ENCODE measurements at regions not wholly inside any gene's neighbourhood (a gene's known extent, or its start where the extent isn't known, plus 50 kb on each side); places are given as distances from the start of the nearest gene placed in this dataset.
A peak's percentile ranks its signal among the peaks of the same experiment; 100 is the strongest.
"Not testable (repeated sequence)": the region's sequence is repeated elsewhere in the genome, so short reads cannot be mapped to it uniquely, and the experiment has no call there.

DNA sequence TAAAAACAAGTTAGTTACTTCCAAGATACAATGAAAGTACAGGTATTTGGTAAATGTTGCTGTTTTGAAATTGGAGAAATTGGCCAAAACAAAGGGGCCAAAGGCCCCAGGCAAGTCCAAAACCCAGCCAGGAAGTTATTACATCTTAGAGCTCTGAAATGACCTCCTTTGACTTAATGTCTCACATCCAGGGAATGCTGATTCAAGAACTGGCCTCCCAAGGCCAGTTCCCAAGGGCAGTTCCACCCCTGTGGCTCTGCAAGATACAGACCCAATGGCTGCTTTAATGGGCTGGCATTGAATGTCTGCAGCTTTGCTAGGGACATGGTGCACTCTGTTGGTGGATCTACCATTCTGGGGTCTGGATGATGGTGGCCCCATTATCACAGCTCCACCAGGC lies 217.3 kb upstream of the FKBP1C start:
- Histone ChIP-seq H3K9me3 (no peaks in the 10 kb centered on the region), H3K4me1 (no peaks in the 10 kb centered on the region; the same call in 2 of the 3 replicates), H3K27ac (no peak overlapping the region), H3K4me3 (no peak overlapping the region), H3K4me2 (no peak overlapping the region)
- DNase-seq (ENCODE audit: low read depth in 1 of 2, low spot score in 1 of 2) (no peak), ATAC-seq (no peak), FAIRE-seq (no peak)
- no peak for TF ChIP-seq ZC3H11A (IDR thresholded peaks at IDR 0.05)
- no peak for TF ChIP-seq SMC3 (IDR thresholded peaks at IDR 0.05)
- no peak for TF ChIP-seq GATA3 (IDR thresholded peaks at IDR 0.05; ENCODE audit: borderline replicate concordance)
- no peak for TF ChIP-seq RFX5 (IDR thresholded peaks at IDR 0.05)
- TF ChIP-seq EHMT2 (IDR thresholded peaks at IDR 0.05; ENCODE audit: low read depth) = no peak
- TF ChIP-seq ATOH8 (CRISPR knock-in tag; IDR thresholded peaks at IDR 0.05; ENCODE audit: low read depth) = no peak
- no peak for TF ChIP-seq FOSB (CRISPR knock-in tag; IDR thresholded peaks at IDR 0.05)
- TF ChIP-seq, protein P1, sequence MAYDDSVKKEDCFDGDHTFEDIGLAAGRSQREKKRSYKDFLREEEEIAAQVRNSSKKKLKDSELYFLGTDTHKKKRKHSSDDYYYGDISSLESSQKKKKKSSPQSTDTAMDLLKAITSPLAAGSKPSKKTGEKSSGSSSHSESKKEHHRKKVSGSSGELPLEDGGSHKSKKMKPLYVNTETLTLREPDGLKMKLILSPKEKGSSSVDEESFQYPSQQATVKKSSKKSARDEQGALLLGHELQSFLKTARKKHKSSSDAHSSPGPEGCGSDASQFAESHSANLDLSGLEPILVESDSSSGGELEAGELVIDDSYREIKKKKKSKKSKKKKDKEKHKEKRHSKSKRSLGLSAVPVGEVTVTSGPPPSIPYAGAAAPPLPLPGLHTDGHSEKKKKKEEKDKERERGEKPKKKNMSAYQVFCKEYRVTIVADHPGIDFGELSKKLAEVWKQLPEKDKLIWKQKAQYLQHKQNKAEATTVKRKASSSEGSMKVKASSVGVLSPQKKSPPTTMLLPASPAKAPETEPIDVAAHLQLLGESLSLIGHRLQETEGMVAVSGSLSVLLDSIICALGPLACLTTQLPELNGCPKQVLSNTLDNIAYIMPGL (CRISPR knock-in tag; IDR thresholded peaks at IDR 0.05; ENCODE audit: borderline replicate concordance) = no peak
- no peak for TF ChIP-seq FOSL2 (IDR thresholded peaks at IDR 0.05)
- TF ChIP-seq FOSL2 (CRISPR knock-in tag; IDR thresholded peaks at IDR 0.05) = no peak
- no peak for TF ChIP-seq CBX2 (IDR thresholded peaks at IDR 0.05; ENCODE audit: borderline replicate concordance, low read depth)
- TF ChIP-seq KDM5A (IDR thresholded peaks at IDR 0.05) = no peak
- TF ChIP-seq, protein P2, sequence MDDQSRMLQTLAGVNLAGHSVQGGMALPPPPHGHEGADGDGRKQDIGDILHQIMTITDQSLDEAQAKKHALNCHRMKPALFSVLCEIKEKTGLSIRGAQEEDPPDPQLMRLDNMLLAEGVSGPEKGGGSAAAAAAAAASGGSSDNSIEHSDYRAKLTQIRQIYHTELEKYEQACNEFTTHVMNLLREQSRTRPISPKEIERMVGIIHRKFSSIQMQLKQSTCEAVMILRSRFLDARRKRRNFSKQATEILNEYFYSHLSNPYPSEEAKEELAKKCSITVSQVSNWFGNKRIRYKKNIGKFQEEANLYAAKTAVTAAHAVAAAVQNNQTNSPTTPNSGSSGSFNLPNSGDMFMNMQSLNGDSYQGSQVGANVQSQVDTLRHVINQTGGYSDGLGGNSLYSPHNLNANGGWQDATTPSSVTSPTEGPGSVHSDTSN (IDR thresholded peaks at IDR 0.05) = no peak
- TF ChIP-seq MAZ (IDR thresholded peaks at IDR 0.05; ENCODE audit: borderline replicate concordance, low read depth, low read length) = no peak
- TF ChIP-seq HOXB5 (CRISPR knock-in tag; IDR thresholded peaks at IDR 0.05) = no peak
- no peak for TF ChIP-seq PHF8 (IDR thresholded peaks at IDR 0.05; ENCODE audit: borderline replicate concordance, low read depth)
- TF ChIP-seq HES2 (IDR thresholded peaks at IDR 0.05) = no peak
- TF ChIP-seq EHF (CRISPR knock-in tag; IDR thresholded peaks at IDR 0.05) = no peak
- no peak for TF ChIP-seq KDM1A (IDR thresholded peaks at IDR 0.05; ENCODE audit: low read depth)
- no peak for TF ChIP-seq TP53 (CRISPR knock-in tag; IDR thresholded peaks at IDR 0.05)
- no peak for TF ChIP-seq NR3C1 (IDR thresholded peaks at IDR 0.05)
- ChIA-PET POLR2A (no interaction called here), CTCF (no interaction called here)

- CTCF ChIA-PET = no interaction called here
- no peaks in the 10 kb centered on the region for H3K9me3 ChIP-seq
- TF ChIP-seq, protein P3, sequence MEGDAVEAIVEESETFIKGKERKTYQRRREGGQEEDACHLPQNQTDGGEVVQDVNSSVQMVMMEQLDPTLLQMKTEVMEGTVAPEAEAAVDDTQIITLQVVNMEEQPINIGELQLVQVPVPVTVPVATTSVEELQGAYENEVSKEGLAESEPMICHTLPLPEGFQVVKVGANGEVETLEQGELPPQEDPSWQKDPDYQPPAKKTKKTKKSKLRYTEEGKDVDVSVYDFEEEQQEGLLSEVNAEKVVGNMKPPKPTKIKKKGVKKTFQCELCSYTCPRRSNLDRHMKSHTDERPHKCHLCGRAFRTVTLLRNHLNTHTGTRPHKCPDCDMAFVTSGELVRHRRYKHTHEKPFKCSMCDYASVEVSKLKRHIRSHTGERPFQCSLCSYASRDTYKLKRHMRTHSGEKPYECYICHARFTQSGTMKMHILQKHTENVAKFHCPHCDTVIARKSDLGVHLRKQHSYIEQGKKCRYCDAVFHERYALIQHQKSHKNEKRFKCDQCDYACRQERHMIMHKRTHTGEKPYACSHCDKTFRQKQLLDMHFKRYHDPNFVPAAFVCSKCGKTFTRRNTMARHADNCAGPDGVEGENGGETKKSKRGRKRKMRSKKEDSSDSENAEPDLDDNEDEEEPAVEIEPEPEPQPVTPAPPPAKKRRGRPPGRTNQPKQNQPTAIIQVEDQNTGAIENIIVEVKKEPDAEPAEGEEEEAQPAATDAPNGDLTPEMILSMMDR (IDR thresholded peaks at IDR 0.05) = no peak
- TF ChIP-seq, protein P1 (CRISPR knock-in tag; IDR thresholded peaks at IDR 0.05; ENCODE audit: borderline replicate concordance) = no peak
- TF ChIP-seq HDAC2 (IDR thresholded peaks at IDR 0.05) (no peak), ZC3H11A (IDR thresholded peaks at IDR 0.05) (no peak), PHF8 (IDR thresholded peaks at IDR 0.05; ENCODE audit: borderline replicate concordance, low read depth) (no peak), HOXB5 (CRISPR knock-in tag; IDR thresholded peaks at IDR 0.05) (no peak)
- TF ChIP-seq, protein P4, sequence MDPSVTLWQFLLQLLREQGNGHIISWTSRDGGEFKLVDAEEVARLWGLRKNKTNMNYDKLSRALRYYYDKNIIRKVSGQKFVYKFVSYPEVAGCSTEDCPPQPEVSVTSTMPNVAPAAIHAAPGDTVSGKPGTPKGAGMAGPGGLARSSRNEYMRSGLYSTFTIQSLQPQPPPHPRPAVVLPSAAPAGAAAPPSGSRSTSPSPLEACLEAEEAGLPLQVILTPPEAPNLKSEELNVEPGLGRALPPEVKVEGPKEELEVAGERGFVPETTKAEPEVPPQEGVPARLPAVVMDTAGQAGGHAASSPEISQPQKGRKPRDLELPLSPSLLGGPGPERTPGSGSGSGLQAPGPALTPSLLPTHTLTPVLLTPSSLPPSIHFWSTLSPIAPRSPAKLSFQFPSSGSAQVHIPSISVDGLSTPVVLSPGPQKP (IDR thresholded peaks at IDR 0.05; ENCODE audit: low read depth, low read length) = no peak
- POLR2A ChIA-PET = no interaction called here
- WGBS (ENCODE audit: missing lambda C conversion rate) = 85% methylated on average over 2 of the region's 2 CpGs
- H3K4me2 ChIP-seq = no peak overlapping the region
- H3K27ac ChIP-seq = no peak overlapping the region
- H3K4me3 ChIP-seq = no peak overlapping the region
- DNase-seq (ENCODE audit: low read depth in 1 of 2, low spot score in 1 of 2) (no peak), ATAC-seq (no peak), FAIRE-seq (no peak)
- H3K4me1 ChIP-seq = peaks cover 9% of the 10 kb centered on the region; the same call in 2 of the 3 replicates
These were observed 213.2 kb upstream of the FKBP1C start for GRCh38 chr6:62998022-62998421.

GRCh38 chr6:62999242-62999641 lies 212.0 kb upstream of the FKBP1C start:
- WGBS (ENCODE audit: missing lambda C conversion rate) = 72% methylated on average over 3 of the region's 3 CpGs
- H3K4me1 ChIP-seq; H3K4me2 ChIP-seq; H3K9me3 ChIP-seq; CTCF ChIA-PET; H3K4me3 ChIP-seq; ATAC-seq; DNase-seq (ENCODE audit: low read depth in 1 of 2, low spot score in 1 of 2); POLR2A ChIA-PET; FAIRE-seq: not testable (repeated sequence)
- H3K27ac ChIP-seq = peak overlapping the region; percentile 59 to 66; a peak in 4 of 6 replicates

All from A549 (cell line).